ENCODE measurements at regions not wholly inside any gene's neighbourhood (a gene's known extent, or its start where the extent isn't known, plus 50 kb on each side); places are given as distances from the start of the nearest gene placed in this dataset.

DNA sequence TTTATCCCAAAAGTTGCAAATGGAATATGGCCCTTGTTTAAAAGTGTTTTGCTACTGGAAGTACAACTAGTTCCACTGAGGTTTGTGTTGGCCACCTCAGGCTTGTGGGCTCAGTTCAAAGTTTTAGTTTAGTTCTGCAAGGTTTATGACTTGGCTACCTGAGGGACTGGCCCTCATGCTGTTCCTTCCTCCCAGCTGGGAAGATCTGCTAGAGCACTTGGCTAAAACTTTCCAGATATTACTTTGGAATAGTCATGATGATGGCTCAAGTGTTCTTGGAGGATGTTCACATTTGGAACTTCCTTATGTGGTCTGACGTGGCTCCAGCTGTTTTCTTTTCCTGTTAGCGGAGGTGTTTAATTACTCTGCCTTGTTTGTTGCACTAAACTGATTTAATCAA, 110.2 kb upstream of the IVNS1ABP start:
- Histone ChIP-seq H3K27ac (ENCODE audit: low read length) (no peak overlapping the region), H3K4me2 (ENCODE audit: low read length) (no peak overlapping the region), H3K79me2 (ENCODE audit: low read length) (no peaks in the 10 kb centered on the region), H3K27me3 (ENCODE audit: low read length) (no peaks in the 10 kb centered on the region), H3K9me2 (replicated peaks; ENCODE audit: low read length) (no peaks in the 10 kb centered on the region), H3K9me3 (ENCODE audit: low read length) (no peaks in the 10 kb centered on the region), H3K4me3 (ENCODE audit: low read length) (no peak overlapping the region), H4K20me1 (ENCODE audit: low read length) (no peaks in the 10 kb centered on the region), H3K4me1 (ENCODE audit: insufficient read depth, low read length) (no peaks in the 10 kb centered on the region), H2AFZ (ENCODE audit: low read length) (no peak overlapping the region), H3K36me3 (ENCODE audit: low read depth, low read length) (no peaks in the 10 kb centered on the region), H3K9ac (ENCODE audit: low read length) (no peak overlapping the region), H3F3A (ENCODE audit: low read length, unreplicated experiment) (no peaks in the 10 kb centered on the region)
- POLR2A ChIA-PET (ENCODE audit: unreplicated experiment): no interaction called here
- CTCF ChIA-PET: no interaction called here
- TF ChIP-seq EZH2 (IDR thresholded peaks at IDR 0.05; ENCODE audit: low read length, unreplicated experiment) (no peak), EZH2phosphoT487 (IDR thresholded peaks at IDR 0.05; ENCODE audit: borderline replicate concordance, low read length) (no peak)
- TF ChIP-seq, protein P1, sequence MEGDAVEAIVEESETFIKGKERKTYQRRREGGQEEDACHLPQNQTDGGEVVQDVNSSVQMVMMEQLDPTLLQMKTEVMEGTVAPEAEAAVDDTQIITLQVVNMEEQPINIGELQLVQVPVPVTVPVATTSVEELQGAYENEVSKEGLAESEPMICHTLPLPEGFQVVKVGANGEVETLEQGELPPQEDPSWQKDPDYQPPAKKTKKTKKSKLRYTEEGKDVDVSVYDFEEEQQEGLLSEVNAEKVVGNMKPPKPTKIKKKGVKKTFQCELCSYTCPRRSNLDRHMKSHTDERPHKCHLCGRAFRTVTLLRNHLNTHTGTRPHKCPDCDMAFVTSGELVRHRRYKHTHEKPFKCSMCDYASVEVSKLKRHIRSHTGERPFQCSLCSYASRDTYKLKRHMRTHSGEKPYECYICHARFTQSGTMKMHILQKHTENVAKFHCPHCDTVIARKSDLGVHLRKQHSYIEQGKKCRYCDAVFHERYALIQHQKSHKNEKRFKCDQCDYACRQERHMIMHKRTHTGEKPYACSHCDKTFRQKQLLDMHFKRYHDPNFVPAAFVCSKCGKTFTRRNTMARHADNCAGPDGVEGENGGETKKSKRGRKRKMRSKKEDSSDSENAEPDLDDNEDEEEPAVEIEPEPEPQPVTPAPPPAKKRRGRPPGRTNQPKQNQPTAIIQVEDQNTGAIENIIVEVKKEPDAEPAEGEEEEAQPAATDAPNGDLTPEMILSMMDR (conservative IDR thresholded peaks at IDR 0.05; ENCODE audit: low read depth, low read length): no peak
- DNase-seq (no peak), ATAC-seq (no peak)
- no TSS peak for BruUV-seq (replicated peaks)
- intact Hi-C loops (cut with micrococcal nuclease): no loop called here

DNA sequence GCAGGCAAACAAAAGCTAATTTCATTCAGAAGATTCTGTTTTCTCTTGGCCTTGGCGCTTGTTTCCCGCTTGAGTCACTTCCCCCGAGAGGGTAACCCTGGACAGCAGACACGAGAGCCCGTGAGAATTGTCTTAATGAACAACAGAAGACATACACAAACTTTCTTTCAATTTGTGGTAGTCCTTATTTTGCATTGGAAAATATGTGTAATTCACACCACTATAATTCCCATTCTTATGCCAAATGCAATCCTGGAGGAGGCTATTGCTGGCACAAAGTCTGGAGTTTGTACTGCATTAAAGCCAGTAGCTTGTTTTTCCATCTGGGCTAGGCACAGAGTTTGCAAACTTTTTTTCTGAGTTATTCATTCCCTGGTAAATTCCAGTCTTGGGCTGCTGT, 109.8 kb upstream of the IVNS1ABP start:
- Histone ChIP-seq H3K9me3 (ENCODE audit: low read length) (no peaks in the 10 kb centered on the region), H4K20me1 (ENCODE audit: low read length) (no peaks in the 10 kb centered on the region), H3K27ac (ENCODE audit: low read length) (no peak overlapping the region), H3K9me2 (replicated peaks; ENCODE audit: low read length) (no peaks in the 10 kb centered on the region), H3K4me2 (ENCODE audit: low read length) (no peak overlapping the region), H3K4me3 (ENCODE audit: low read length) (no peak overlapping the region), H2AFZ (ENCODE audit: low read length) (no peak overlapping the region), H3F3A (ENCODE audit: low read length, unreplicated experiment) (no peaks in the 10 kb centered on the region), H3K4me1 (ENCODE audit: insufficient read depth, low read length) (no peaks in the 10 kb centered on the region), H3K9ac (ENCODE audit: low read length) (no peak overlapping the region), H3K27me3 (ENCODE audit: low read length) (no peaks in the 10 kb centered on the region), H3K79me2 (ENCODE audit: low read length) (no peaks in the 10 kb centered on the region), H3K36me3 (ENCODE audit: low read depth, low read length) (no peaks in the 10 kb centered on the region)
- ChIA-PET POLR2A (ENCODE audit: unreplicated experiment) (no interaction called here), CTCF (no interaction called here)
- TF ChIP-seq, protein P1 (conservative IDR thresholded peaks at IDR 0.05; ENCODE audit: low read depth, low read length): no peak
- TF ChIP-seq EZH2 (IDR thresholded peaks at IDR 0.05; ENCODE audit: low read length, unreplicated experiment): no peak
- TF ChIP-seq EZH2phosphoT487 (IDR thresholded peaks at IDR 0.05; ENCODE audit: borderline replicate concordance, low read length): no peak
- intact Hi-C loops (cut with micrococcal nuclease): no loop called here
- DNase-seq (no peak), ATAC-seq (no peak)
- no TSS peak for BruUV-seq (replicated peaks)

DNA sequence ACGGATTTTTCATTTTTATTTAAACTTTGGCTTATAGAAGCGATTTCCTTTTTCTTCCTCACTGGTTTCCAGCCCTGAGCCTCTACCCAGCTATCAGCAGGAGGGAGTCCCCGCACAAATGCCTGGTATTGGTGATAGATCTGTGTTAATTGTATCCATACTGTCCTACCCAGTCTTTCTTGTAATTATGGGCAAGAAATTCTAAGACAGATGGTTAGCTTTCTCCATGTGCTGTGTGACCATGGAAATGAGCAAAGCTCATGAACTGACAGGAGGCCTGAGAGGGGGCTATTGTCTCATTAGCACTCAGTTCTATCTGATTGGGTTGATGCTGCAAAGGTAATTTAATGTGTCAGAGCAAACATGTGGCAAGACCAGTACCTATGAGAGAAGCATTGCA, 108.1 kb upstream of the IVNS1ABP start:
- Histone ChIP-seq H3K27me3 (ENCODE audit: low read length) (no peaks in the 10 kb centered on the region), H3K4me2 (ENCODE audit: low read length) (no peak overlapping the region), H3K27ac (ENCODE audit: low read length) (no peak overlapping the region), H2AFZ (ENCODE audit: low read length) (no peak overlapping the region), H3K36me3 (ENCODE audit: low read depth, low read length) (no peaks in the 10 kb centered on the region), H4K20me1 (ENCODE audit: low read length) (no peaks in the 10 kb centered on the region), H3K79me2 (ENCODE audit: low read length) (no peaks in the 10 kb centered on the region), H3K9ac (ENCODE audit: low read length) (no peak overlapping the region), H3K9me3 (ENCODE audit: low read length) (no peaks in the 10 kb centered on the region), H3K4me1 (ENCODE audit: insufficient read depth, low read length) (no peaks in the 10 kb centered on the region), H3K9me2 (replicated peaks; ENCODE audit: low read length) (no peaks in the 10 kb centered on the region), H3K4me3 (ENCODE audit: low read length) (no peak overlapping the region), H3F3A (ENCODE audit: low read length, unreplicated experiment) (no peaks in the 10 kb centered on the region)
- ATAC-seq (no peak), DNase-seq (no peak)
- no TSS peak for BruUV-seq (replicated peaks)
- TF ChIP-seq EZH2phosphoT487 (IDR thresholded peaks at IDR 0.05; ENCODE audit: borderline replicate concordance, low read length): no peak
- TF ChIP-seq EZH2 (IDR thresholded peaks at IDR 0.05; ENCODE audit: low read length, unreplicated experiment): no peak
- TF ChIP-seq, protein P1 (conservative IDR thresholded peaks at IDR 0.05; ENCODE audit: low read depth, low read length): no peak
- CTCF ChIA-PET: no interaction called here
- intact Hi-C loops (cut with micrococcal nuclease): no loop called here
- POLR2A ChIA-PET (ENCODE audit: unreplicated experiment): no interaction called here

Data from PC-3 (cell line).